ENCODE measurements at regions not wholly inside any gene's neighbourhood (a gene's known extent, or its start where the extent isn't known, plus 50 kb on each side); places are given as distances from the start of the nearest gene placed in this dataset.
"Not testable (repeated sequence)": the region's sequence is repeated elsewhere in the genome, so short reads cannot be mapped to it uniquely, and the experiment has no call there.

GRCh38 chr2:87639801-87640440 lies 108.0 kb upstream of the PLGLB2 start:
- H3K9me3 Mint-ChIP-seq; H3K4me1 Mint-ChIP-seq; H3K36me3 Mint-ChIP-seq; H3K4me3 Mint-ChIP-seq; DNase-seq (ENCODE audit: low spot score in 2 of 2, unreplicated experiment in 2 of 2); H3K27ac Mint-ChIP-seq; H3K27me3 Mint-ChIP-seq (ENCODE audit: low read depth): not testable (repeated sequence)

DNA sequence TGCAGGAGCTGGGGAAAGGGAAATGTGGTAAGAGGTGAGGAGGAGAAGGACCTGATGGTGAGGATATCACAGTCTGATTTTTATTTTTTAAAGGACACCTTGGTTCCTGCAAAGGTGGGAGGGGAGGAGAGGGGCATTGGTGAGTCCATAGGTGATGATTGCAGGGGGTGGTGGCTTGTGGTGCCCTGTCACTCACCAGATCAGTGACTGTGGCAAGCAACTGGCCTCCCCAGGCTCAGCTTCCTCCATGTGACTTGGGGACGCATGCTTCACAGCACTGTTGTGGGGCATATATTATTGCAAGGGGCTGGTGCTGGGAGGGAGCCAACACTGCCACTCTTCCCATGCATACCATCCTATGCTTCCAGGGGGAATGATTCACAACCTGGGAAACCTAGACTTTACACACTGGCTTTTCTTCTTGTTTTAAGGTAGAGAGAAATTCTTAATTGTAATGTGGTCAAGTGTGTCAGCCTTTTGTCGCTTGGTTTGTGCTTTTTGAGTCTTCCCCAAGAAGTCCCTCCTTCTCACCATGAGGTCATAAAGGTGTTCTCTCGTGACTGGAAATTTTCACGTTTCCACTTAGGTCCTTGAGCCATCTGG lies 106.8 kb upstream of the PLGLB2 start:
- H3K4me3 Mint-ChIP-seq; H3K9me3 Mint-ChIP-seq; H3K36me3 Mint-ChIP-seq; H3K27ac Mint-ChIP-seq; DNase-seq (ENCODE audit: low spot score in 2 of 2, unreplicated experiment in 2 of 2); H3K4me1 Mint-ChIP-seq; H3K27me3 Mint-ChIP-seq (ENCODE audit: low read depth): not testable (repeated sequence)

DNA sequence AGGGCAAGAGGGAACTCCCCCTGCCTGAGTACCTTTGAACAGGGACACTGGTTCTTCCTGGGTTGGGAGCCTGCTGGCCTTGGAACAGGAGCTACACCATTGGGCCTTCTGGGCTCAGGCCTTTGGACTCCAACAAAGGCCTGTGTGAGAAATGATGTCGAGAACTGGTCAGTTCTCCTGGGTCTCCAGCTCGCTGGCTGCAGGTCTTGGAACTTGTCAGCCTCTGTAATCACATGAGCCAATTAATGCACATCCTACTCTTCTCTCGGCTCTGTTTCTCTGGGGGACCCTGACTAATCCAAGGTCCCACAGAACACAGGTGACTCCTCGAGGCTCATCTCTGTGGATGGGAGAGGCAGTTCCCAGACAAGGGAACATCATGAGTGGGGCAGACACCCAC lies 104.7 kb upstream of the PLGLB2 start:
- H3K9me3 Mint-ChIP-seq; H3K4me3 Mint-ChIP-seq; H3K27ac Mint-ChIP-seq; H3K27me3 Mint-ChIP-seq (ENCODE audit: low read depth); DNase-seq (ENCODE audit: low spot score in 2 of 2, unreplicated experiment in 2 of 2); H3K4me1 Mint-ChIP-seq; H3K36me3 Mint-ChIP-seq: not testable (repeated sequence)

- H3K9me3 Mint-ChIP-seq; DNase-seq (ENCODE audit: low spot score in 2 of 2, unreplicated experiment in 2 of 2); H3K36me3 Mint-ChIP-seq; H3K27me3 Mint-ChIP-seq (ENCODE audit: low read depth); H3K4me1 Mint-ChIP-seq; H3K27ac Mint-ChIP-seq; H3K4me3 Mint-ChIP-seq: not testable (repeated sequence)
Observed at GRCh38 chr2:87647737-87648498, 100.0 kb upstream of the PLGLB2 start.

DNA sequence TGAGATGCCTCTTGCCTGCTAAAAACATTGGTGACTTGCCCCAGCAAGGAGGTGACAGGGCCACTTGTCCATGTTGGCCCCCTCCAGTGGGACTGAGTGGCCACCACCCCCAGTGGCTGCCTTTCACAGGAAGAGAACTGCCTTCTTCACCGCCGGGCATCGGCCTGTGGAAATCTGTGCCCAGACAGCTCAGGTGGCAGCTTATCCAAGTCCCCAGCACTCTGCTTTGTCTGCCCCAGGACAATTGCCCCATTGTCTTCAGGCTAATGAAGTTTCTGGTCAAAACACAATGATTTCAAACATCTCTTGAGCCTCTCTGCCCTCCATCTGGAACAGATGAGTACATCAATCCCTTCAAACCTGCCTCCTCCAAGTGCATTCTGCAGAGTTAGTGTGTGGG lies 99.1 kb upstream of the PLGLB2 start:
- not testable (repeated sequence) for H3K27ac Mint-ChIP-seq, H3K9me3 Mint-ChIP-seq, H3K4me3 Mint-ChIP-seq

GRCh38 chr2:87649871-87650270 lies 98.0 kb upstream of the PLGLB2 start:
- H3K27me3 Mint-ChIP-seq (ENCODE audit: low read depth); H3K27ac Mint-ChIP-seq; H3K4me1 Mint-ChIP-seq; DNase-seq (ENCODE audit: low spot score in 2 of 2, unreplicated experiment in 2 of 2); H3K9me3 Mint-ChIP-seq; H3K36me3 Mint-ChIP-seq; H3K4me3 Mint-ChIP-seq: not testable (repeated sequence)

More for the DNA sequence above, 99.1 kb upstream of the PLGLB2 start:
- not testable (repeated sequence) for H3K4me1 Mint-ChIP-seq; DNase-seq (ENCODE audit: low spot score in 2 of 2, unreplicated experiment in 2 of 2); H3K36me3 Mint-ChIP-seq; H3K27me3 Mint-ChIP-seq (ENCODE audit: low read depth)

DNA sequence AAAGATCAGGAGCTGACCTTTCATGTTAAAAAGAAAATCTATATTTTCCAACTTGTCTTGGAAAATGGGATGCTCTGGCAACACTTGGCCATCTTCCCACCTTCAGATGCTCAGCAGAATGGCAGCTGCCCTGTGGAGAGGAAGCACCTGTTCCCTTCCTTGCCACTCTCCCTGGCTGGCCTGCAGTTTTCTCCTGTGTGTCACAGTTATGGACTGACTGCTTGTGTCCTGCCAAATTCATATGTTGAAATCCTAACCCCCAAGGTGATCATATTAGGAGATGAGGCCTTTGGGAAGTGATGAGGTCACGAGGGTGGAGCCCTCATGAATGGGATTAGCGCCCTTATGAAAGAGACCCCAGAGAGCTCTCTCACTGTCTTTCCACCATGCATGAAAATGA lies 97.0 kb upstream of the PLGLB2 start:
- not testable (repeated sequence) for H3K4me1 Mint-ChIP-seq, H3K4me3 Mint-ChIP-seq

DNA sequence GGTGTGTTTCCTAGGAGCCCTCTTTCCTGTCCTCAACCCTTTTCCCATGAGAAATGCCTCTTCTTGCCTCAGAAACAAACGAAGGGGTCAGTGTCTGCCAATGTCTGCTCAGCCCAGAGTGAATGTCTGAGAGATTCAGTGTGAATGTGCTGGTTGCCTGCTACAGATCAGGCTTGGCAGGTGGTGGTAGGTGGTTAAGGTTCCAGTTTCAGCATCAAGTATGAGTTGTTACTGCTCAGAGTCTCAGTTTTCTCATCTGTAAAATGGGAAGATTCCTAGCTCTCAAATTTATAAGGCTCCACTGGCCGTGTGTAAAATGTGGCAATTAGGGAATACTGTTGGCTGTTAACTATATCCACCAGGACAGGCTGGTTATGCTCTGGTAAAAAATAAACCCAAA lies 96.3 kb upstream of the PLGLB2 start:
- H3K9me3 Mint-ChIP-seq; H3K4me3 Mint-ChIP-seq; DNase-seq (ENCODE audit: low spot score in 2 of 2, unreplicated experiment in 2 of 2); H3K4me1 Mint-ChIP-seq; H3K27ac Mint-ChIP-seq; H3K36me3 Mint-ChIP-seq; H3K27me3 Mint-ChIP-seq (ENCODE audit: low read depth): not testable (repeated sequence)

More for the DNA sequence above, 97.0 kb upstream of the PLGLB2 start:
- H3K27ac Mint-ChIP-seq; H3K36me3 Mint-ChIP-seq; H3K27me3 Mint-ChIP-seq (ENCODE audit: low read depth); H3K9me3 Mint-ChIP-seq; DNase-seq (ENCODE audit: low spot score in 2 of 2, unreplicated experiment in 2 of 2): not testable (repeated sequence)

DNA sequence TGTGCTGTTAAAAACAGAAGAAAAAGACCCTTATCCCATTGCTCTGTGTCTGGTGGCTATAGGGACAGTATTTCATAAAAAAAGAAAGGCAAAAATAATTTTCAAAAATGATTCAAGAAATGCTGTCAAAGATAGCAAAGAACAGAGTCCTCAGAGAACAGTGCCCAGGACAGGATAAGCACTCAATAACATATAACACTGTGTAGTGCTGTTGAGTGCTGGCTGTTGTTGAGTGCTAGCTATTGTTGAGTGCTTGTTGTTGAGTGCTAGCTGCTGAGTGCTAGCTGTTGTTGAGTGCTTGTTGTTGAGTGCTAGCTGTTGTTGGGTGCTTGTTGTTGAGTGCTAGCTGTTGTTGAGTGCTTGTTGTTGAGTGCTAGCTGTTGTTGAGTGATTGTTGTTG lies 94.5 kb upstream of the PLGLB2 start:
- not testable (repeated sequence) for H3K27ac Mint-ChIP-seq; H3K4me3 Mint-ChIP-seq; H3K9me3 Mint-ChIP-seq; H3K27me3 Mint-ChIP-seq (ENCODE audit: low read depth); H3K36me3 Mint-ChIP-seq; DNase-seq (ENCODE audit: low spot score in 2 of 2, unreplicated experiment in 2 of 2); H3K4me1 Mint-ChIP-seq

DNA sequence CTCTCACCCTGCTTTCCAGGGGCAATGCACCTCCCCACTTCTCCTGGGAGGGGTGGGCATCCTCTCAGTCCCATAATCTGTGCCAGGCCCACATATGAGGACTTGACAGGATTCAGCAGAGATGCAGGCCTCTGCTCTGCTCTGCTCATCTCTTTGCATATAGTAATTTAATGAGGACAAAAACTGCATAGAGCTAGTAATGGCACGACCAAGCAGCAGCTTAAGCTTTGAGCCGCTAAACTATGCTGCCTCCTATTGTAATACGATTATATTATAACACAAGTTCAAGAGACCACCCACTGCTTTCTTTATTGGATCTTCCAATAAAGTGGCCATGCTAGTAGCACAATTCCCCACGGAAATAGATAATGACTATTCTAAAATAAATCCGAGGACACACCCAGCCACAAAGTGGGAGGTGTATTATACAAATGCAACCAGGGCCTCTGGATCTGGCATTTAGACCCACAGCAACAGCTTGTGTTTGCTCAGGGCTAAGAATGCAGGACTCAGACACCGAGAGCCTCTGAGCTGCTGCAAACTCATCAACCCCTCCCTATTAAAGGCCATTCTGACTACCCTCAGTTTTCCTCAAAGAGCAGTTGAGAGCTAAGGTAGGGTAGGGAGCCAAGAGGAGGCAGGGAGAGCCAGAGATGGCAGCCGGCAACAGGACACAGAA lies 93.6 kb upstream of the PLGLB2 start:
- H3K4me3 Mint-ChIP-seq; H3K9me3 Mint-ChIP-seq; H3K4me1 Mint-ChIP-seq; H3K27ac Mint-ChIP-seq; H3K27me3 Mint-ChIP-seq (ENCODE audit: low read depth); H3K36me3 Mint-ChIP-seq; DNase-seq (ENCODE audit: low spot score in 2 of 2, unreplicated experiment in 2 of 2): not testable (repeated sequence)

- not testable (repeated sequence) for H3K27me3 Mint-ChIP-seq (ENCODE audit: low read depth); DNase-seq (ENCODE audit: low spot score in 2 of 2, unreplicated experiment in 2 of 2); H3K9me3 Mint-ChIP-seq
Observed at GRCh38 chr2:87657915-87658314, 90.0 kb upstream of the PLGLB2 start.

GRCh38 chr2:87658357-87658756 lies 89.5 kb upstream of the PLGLB2 start:
- not testable (repeated sequence) for H3K4me3 Mint-ChIP-seq; DNase-seq (ENCODE audit: low spot score in 2 of 2, unreplicated experiment in 2 of 2); H3K27me3 Mint-ChIP-seq (ENCODE audit: low read depth); H3K27ac Mint-ChIP-seq; H3K9me3 Mint-ChIP-seq; H3K36me3 Mint-ChIP-seq
- H3K4me1 Mint-ChIP-seq: peaks cover 13% of the 10 kb centered on the region

More at GRCh38 chr2:87657915-87658314, 90.0 kb upstream of the PLGLB2 start:
- H3K27ac Mint-ChIP-seq, H3K36me3 Mint-ChIP-seq, H3K4me3 Mint-ChIP-seq: not testable (repeated sequence)
- H3K4me1 Mint-ChIP-seq: peaks cover 13% of the 10 kb centered on the region

DNA sequence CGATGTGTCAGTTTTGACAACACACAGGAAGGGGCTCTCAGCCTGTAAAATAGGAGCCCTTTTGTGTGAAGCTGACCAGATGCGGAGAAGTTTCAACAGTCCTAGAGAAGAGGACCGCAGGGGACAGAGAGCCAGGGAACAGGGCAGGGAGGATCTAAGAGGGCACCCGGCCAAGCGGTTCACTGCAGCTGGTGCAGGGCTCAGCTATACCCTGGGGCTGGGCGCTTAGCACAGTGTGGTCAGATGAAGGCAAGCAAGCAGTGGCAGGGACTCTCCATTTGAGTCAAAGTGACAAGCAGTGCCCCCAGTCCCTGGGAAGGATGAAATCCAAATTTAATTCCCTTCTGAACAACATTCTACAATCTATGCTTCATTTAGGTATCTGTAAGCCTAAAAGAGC lies 88.9 kb upstream of the PLGLB2 start:
- H3K9me3 Mint-ChIP-seq; H3K27me3 Mint-ChIP-seq (ENCODE audit: low read depth); H3K4me3 Mint-ChIP-seq; DNase-seq (ENCODE audit: low spot score in 2 of 2, unreplicated experiment in 2 of 2); H3K36me3 Mint-ChIP-seq; H3K27ac Mint-ChIP-seq: not testable (repeated sequence)
- peaks cover 13% of the 10 kb centered on the region for H3K4me1 Mint-ChIP-seq

GRCh38 chr2:87660164-87660563 lies 87.7 kb upstream of the PLGLB2 start:
- not testable (repeated sequence) for H3K36me3 Mint-ChIP-seq; H3K9me3 Mint-ChIP-seq; H3K27ac Mint-ChIP-seq; H3K27me3 Mint-ChIP-seq (ENCODE audit: low read depth); DNase-seq (ENCODE audit: low spot score in 2 of 2, unreplicated experiment in 2 of 2); H3K4me3 Mint-ChIP-seq
- peaks cover 13% of the 10 kb centered on the region for H3K4me1 Mint-ChIP-seq
